ENCODE measurements at regions not wholly inside any gene's neighbourhood (a gene's known extent, or its start where the extent isn't known, plus 50 kb on each side); places are given as distances from the start of the nearest gene placed in this dataset.

DNA sequence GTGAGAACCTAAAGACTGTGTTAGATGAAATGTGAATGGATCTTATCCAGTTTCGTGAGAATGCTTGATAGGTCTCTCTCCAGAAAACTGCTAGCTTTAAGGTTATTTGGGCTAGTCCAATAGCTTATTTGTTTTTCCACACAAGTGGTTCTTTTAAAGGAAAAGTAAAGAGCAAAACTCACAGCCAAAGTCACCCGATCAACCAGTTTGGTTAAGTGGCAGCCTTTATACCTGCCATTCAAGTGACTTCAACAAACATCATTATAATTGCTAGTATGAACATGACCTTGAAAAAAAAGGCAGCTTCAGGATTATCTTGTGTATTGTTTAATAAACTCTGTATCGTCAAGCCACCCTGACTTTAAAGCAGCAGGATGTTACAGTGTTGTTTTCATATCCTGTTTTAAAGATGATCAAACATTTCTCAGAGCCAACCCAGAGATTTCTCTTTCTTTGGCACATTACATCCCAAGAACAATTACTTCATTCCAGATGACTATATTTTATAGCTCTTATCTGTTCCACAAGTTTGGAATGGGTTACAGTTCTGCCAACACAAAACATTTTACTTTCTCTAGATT, 253.4 kb downstream of the EPHA7 start:
- TF ChIP-seq, protein P1, sequence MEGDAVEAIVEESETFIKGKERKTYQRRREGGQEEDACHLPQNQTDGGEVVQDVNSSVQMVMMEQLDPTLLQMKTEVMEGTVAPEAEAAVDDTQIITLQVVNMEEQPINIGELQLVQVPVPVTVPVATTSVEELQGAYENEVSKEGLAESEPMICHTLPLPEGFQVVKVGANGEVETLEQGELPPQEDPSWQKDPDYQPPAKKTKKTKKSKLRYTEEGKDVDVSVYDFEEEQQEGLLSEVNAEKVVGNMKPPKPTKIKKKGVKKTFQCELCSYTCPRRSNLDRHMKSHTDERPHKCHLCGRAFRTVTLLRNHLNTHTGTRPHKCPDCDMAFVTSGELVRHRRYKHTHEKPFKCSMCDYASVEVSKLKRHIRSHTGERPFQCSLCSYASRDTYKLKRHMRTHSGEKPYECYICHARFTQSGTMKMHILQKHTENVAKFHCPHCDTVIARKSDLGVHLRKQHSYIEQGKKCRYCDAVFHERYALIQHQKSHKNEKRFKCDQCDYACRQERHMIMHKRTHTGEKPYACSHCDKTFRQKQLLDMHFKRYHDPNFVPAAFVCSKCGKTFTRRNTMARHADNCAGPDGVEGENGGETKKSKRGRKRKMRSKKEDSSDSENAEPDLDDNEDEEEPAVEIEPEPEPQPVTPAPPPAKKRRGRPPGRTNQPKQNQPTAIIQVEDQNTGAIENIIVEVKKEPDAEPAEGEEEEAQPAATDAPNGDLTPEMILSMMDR (IDR thresholded peaks at IDR 0.05): no peak
- no peak for TF ChIP-seq POLR2A (IDR thresholded peaks at IDR 0.05)

Data from thyroid gland (tissue), 4 donors.